ENCODE measurements at regions not wholly inside any gene's neighbourhood (a gene's known extent, or its start where the extent isn't known, plus 50 kb on each side); places are given as distances from the start of the nearest gene placed in this dataset.

- no peak for DNase-seq (ENCODE audit: low read depth)
Measured at GRCh38 chr6:140320081-140321080, 945.9 kb upstream of the CITED2 start.

- DNase-seq (ENCODE audit: low read depth), result no peak
Measured at GRCh38 chr6:140319209-140319608, 944.8 kb upstream of the CITED2 start.

GRCh38 chr6:140318408-140318807 is 944.0 kb upstream of the CITED2 start:
- DNase-seq (ENCODE audit: low read depth), result no peak

- no peak for DNase-seq (ENCODE audit: low read depth)
Measured at GRCh38 chr6:140317950-140318349, 943.5 kb upstream of the CITED2 start.

- DNase-seq (ENCODE audit: low read depth), result no peak
Measured at GRCh38 chr6:140316966-140317365, 942.5 kb upstream of the CITED2 start.

- DNase-seq (ENCODE audit: low read depth), result no peak
Measured at GRCh38 chr6:140314682-140315081, 940.2 kb upstream of the CITED2 start.

- DNase-seq (ENCODE audit: low read depth), result no peak
Measured at GRCh38 chr6:140311146-140311545, 936.7 kb upstream of the CITED2 start.

- DNase-seq (ENCODE audit: low read depth), result no peak
Measured at GRCh38 chr6:140303218-140303949, 928.9 kb upstream of the CITED2 start.

GRCh38 chr6:140300331-140300730 is 925.9 kb upstream of the CITED2 start:
- DNase-seq (ENCODE audit: low read depth), result no peak

- no peak for DNase-seq (ENCODE audit: low read depth)
Measured at GRCh38 chr6:140289186-140289585, 914.7 kb upstream of the CITED2 start.

- no peak for DNase-seq (ENCODE audit: low read depth)
Measured at GRCh38 chr6:140285998-140286690, 911.7 kb upstream of the CITED2 start.

GRCh38 chr6:140285471-140285870 is 911.0 kb upstream of the CITED2 start:
- no peak for DNase-seq (ENCODE audit: low read depth)

- DNase-seq (ENCODE audit: low read depth), result no peak
Measured at GRCh38 chr6:140284871-140285270, 910.4 kb upstream of the CITED2 start.

GRCh38 chr6:140283197-140283596 is 908.7 kb upstream of the CITED2 start:
- DNase-seq (ENCODE audit: low read depth), result no peak

GRCh38 chr6:140281767-140282166 is 907.3 kb upstream of the CITED2 start:
- DNase-seq (ENCODE audit: low read depth), result no peak

- DNase-seq (ENCODE audit: low read depth), result no peak
Measured at GRCh38 chr6:140281236-140281635, 906.8 kb upstream of the CITED2 start.

- no peak for DNase-seq (ENCODE audit: low read depth)
Measured at GRCh38 chr6:140276719-140277118, 902.3 kb upstream of the CITED2 start.

GRCh38 chr6:140276133-140276532 is 901.7 kb upstream of the CITED2 start:
- no peak for DNase-seq (ENCODE audit: low read depth)

- DNase-seq (ENCODE audit: low read depth), result no peak
Measured at GRCh38 chr6:140275725-140276124, 901.3 kb upstream of the CITED2 start.

GRCh38 chr6:140274548-140274947 is 900.1 kb upstream of the CITED2 start:
- DNase-seq (ENCODE audit: low read depth), result no peak

GRCh38 chr6:140271759-140272377 is 897.4 kb upstream of the CITED2 start:
- DNase-seq (ENCODE audit: low read depth), result no peak

GRCh38 chr6:140269591-140270165 is 895.2 kb upstream of the CITED2 start:
- DNase-seq (ENCODE audit: low read depth), result no peak

Data from GM04504 (cell line).